Testis (tissue), 2 donors: ENCODE measurements at regions not wholly inside any gene's neighbourhood (a gene's known extent, or its start where the extent isn't known, plus 50 kb on each side); places are given as distances from the start of the nearest gene placed in this dataset.

Experiments used
- POLR2A ChIP-seq: fragments of 450-650 bp; IDR thresholded peaks from one replicate; pipeline ENCODE4 v1.6.1; 2017; ENCODE audit warnings: antibody characterized with exemption, mild to moderate bottlenecking, moderate library complexity
- TF ChIP-seq, protein P1 (sequence below), 3 experiments: fragments of 450-650 bp in 2 of 3; fragments of 200-600 bp in 1 of 3; sonication (generic) in 1 of 3; IDR thresholded peaks; one replicate each; pipeline ENCODE4 v1.5.1; 2016 to 2019; ENCODE audit warnings: antibody characterized with exemption in 3 of 3, mild to moderate bottlenecking in 2 of 3, moderate library complexity in 1 of 3

DNA sequence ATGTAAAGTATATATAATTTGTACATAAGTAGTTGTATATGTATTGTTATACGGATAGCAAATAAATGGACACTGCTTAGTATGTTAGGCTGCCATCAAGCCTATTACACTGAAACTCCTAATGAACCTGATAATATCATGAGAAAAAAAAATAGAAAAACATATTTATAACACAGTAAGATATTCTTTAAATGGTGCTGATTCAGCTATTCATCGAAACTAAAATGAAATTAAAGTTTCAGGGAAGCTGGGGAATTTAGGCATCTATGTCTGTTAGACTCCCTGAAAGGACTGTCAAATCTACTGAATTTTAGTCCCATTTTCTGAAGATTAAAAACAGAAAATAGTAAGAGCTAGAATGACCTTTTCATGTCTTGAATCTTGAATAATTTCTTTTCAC lies 647.1 kb upstream of the PABPC4L start:
- TF ChIP-seq, protein P1, sequence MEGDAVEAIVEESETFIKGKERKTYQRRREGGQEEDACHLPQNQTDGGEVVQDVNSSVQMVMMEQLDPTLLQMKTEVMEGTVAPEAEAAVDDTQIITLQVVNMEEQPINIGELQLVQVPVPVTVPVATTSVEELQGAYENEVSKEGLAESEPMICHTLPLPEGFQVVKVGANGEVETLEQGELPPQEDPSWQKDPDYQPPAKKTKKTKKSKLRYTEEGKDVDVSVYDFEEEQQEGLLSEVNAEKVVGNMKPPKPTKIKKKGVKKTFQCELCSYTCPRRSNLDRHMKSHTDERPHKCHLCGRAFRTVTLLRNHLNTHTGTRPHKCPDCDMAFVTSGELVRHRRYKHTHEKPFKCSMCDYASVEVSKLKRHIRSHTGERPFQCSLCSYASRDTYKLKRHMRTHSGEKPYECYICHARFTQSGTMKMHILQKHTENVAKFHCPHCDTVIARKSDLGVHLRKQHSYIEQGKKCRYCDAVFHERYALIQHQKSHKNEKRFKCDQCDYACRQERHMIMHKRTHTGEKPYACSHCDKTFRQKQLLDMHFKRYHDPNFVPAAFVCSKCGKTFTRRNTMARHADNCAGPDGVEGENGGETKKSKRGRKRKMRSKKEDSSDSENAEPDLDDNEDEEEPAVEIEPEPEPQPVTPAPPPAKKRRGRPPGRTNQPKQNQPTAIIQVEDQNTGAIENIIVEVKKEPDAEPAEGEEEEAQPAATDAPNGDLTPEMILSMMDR (IDR thresholded peaks at IDR 0.05), result no peak
- no peak for TF ChIP-seq POLR2A
